Activated CD4-positive, alpha-beta T cell treated with anti-CD3 and anti-CD28 coated beads, Interleukin-2, amount 50 U/mL, for 1 hour (primary cell): ENCODE measurements at regions not wholly inside any gene's neighbourhood (a gene's known extent, or its start where the extent isn't known, plus 50 kb on each side); places are given as distances from the start of the nearest gene placed in this dataset.

ENCODE experiments used
- DNase-seq: peaks from one replicate; pipeline ENCODE4 v3.0.0-alpha.2; 2020

DNA sequence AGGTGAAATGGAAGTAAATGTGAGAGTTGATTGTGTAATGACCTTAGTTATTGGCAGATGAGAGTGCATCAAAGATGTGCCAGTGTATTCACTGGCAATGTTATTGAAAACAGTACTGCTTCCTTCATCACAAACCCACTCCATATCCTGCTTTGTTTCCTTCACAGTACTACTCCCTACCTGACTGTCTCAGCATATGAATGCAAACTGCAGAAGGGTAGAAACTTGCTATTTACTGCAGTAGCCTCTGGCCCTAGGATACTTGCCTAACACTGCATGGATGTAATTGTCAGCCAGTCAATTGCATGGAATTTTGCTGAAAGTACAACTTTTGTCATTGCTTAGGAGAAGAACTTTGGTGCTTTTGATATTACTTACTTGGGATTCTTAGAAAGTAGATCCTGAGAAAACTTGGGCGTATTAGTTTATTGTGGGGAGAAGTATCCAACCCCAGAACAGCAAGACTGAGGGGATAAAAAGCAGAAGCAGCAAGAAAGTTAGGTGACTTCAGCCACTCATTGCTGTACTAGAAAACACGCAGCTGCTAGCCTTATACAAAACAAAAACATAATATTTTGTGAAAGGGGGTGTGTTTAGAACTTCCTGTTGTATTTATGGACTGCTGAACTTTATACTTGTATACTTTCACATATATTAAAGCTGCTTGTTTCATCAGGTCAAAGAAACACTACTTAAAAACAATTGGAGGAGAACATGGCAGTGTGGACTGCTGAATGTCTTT, 219.0 kb downstream of the CCNG2 start:
- DNase-seq: no peak

DNA sequence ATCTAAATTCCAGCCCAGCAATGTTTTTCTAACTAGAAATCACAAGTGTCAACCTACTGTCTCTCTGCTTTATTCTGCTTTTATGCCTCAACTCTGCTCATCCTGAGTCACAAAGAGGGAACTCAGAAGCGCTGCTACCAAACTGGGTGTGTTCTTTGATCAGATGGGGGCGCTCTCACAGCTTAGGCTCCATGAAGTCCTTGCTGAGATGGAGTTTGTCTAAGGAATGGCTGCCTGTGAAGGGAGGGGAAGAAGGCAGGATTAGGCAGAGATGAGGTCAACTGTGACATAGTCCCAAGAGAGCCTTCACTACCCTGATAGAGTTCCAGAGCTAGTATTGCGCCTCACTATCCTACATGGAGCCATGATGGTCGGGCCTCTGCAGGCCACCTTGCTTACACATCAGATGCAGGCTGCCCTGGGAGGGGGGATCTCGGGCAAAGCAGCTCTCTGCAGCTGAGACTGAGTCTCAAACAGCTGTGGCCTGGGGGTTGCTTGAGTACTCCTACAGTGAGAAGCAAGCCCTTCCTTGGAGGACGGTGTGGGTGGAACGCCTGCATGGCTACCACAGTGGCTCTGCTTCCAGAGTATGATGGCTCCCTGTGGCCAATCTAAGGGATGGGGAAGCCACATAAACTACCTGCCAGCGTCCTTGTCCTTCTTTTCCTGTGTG, 219.9 kb downstream of the CCNG2 start:
- no peak for DNase-seq

DNA sequence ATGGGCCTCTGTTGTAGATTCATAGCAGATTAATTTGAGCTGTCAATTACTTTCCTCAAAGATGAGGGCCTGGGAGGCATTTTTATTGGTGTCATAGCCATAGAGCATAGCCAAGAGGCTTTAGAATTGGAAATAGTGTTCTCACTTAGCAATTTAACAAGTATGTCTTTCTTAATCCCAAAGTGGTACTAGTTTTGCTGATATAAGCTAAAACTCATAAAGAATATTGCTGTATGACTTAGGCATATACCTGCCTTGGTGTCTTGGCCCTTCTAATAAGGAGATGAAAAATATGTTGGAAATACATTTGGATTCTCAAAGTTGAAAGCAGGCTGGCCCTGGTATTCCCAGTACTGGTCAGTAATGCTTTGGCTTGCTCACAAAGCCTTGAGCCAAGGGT, 221.5 kb upstream of the CXCL13 start:
- DNase-seq: no peak

DNA sequence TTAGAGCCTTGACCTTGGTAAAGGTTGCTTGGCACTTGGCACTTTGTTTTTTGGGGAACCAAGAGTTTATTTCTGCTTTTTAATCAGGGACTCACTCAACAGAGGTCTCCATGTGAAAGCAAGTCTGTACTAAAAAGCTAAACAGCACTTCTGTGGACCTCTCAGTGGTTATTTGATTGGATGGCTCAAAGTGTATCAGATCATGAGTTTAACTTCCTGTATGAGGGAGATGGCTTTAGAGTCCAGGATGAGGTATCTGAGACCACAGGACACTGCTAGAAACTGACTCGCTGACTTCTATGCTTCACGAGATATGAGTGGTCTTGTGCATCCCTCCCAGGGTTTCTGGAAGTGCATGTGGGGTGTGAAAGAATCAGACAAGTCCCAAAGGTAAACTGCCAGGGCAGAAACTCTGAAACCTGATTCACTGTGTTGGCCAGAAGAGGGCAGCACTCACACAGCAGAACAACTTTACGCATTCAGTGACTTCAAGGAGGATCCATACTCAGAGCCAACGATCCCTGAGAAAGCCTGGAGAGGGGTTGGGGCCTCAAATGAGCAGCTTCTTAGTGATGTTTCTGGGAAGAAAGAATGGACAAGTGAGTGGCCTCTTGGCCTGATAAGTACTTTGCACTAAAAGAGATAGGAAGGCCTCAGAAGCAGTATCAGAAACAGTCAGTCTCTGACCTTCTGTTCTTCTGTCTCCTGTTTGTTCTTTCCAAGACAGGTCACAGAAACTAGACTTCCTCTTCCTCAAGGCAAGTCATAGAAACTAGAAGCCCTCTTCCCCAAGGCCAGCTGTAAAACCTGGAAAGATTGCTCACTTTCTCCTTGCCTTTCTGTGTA, 220.3 kb upstream of the CXCL13 start:
- peak; percentile 40 for DNase-seq

DNA sequence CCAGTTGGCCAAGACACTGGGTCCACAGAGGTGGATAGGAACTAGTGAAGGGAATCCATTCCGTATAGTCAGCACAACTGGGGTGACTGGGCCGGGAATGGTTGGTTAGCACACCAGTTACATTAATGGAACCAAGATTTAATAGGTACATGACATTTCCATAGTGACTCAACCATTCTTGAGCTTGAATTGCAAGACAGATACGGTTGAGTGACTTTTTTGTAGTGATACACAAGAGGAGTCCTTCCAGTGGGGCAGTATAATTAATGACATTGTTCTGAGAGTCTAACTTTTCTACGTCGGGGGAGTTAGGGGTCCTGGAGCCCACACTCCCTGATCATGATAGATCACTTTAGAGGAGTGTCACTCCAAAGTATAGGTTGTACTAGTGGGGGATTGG, 211.6 kb upstream of the CXCL13 start:
- DNase-seq: no peak

DNA sequence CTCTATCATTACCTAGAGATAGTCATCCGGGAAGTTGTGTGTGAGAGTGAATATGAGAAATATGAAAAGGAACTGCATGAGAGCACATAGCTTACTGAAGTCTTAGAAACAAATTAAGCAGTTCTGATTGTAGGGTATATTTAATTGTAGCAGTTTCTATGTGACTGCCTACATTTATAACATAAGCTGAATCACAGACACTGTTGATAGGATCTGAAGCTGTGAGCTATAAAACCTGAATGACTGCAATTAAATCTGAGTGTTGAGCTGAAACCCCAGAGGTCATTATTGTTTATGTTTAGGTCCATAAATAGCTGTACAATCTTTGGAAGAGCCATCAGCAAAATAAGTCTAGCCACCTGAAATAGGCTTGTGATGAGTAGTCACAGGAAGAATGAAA, 210.1 kb upstream of the CXCL13 start:
- no peak for DNase-seq

DNA sequence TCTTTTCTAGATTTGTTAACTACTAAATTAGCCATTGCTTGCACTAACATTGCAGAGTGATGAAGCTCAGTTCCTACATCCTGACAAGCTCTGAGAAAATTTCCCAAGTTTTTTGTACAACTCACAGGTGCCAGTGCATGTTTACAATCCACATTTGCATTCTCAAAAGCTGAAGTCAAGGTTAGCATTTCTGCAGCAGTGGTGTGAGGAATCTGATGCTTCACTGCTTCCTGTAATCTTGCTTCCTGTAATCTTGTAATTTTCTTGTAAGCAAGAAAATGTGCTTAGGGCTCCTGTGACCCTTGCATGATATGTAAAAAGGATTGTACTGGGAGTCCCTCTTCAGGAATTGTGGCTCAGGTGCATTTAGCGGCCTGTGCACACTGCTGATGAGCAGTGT, 207.4 kb upstream of the CXCL13 start:
- no peak for DNase-seq

DNA sequence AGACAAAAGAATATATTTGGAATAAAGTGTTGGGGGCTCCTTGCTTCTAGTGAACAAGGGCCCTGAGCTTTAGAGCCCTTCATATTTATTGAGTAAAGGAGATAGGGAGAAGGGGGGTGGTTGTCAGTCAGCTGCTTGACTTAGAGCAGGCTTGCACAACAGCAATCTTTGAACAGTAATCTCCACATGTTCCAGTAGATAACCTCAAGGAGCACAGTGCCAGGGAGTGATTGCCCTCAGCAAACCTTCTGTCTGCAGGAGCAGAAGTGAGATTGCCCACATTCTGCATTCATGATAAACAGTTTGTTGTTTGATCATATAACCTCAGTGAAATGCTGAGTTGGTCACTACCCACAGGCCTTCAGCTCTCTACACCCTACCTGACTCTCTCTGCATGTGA, 205.8 kb upstream of the CXCL13 start:
- DNase-seq: no peak

DNA sequence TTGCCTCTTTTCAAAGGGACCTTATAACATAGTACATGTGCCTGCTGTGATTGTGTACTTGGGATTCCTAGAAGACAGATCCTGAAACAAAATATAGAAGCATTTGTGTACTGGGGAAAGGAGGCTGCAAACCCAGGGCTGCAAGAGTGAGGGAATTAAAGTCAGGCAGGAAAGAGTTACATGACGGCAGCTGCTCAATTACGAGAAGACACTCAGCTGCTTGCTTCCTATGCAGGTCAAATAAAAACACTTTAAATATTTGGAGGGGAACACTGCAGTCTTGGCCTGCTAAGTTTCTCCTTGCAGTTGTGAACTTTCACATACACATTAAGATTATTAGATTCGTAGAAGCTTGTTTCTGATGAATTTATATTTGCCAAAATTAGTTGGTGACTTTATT, 191.9 kb upstream of the CXCL13 start:
- DNase-seq: no peak

DNA sequence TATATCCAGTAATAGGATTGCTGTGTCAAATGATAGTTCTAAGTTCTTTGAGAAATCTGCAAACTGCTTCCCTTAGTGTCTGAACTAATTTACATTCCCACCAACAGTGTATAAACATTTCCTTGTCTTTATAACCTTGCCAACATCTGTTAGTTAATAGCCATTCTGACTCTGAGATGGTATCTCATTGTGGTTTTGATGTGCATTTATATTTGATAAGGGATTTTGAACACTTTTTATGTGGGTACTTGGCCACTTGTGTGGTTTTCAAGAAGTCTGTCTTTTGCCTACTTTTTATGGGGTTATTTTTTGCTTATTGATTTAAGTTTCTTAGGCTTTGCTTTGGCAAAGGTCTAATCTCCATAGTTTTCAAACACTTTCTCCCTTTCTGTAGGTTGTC, 189.9 kb upstream of the CXCL13 start:
- DNase-seq: no peak

DNA sequence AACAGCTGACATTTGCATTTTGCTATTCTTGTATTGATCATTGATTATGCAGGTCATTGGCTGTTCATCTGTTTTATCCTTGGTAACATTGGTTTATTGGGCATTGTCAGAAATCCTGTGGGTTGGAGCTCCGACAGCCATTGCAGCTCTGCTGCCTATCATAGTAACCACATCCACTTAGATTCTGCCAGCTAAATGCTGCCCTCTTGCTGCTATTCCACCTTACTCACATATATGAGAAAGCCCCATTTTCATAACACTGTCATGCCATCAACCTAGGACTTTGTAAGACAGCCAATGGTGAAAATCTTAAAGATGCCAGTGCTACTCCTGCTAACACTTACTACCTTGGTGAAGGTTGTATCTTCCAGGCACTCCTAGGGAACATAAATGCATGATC, 187.3 kb upstream of the CXCL13 start:
- DNase-seq: no peak

DNA sequence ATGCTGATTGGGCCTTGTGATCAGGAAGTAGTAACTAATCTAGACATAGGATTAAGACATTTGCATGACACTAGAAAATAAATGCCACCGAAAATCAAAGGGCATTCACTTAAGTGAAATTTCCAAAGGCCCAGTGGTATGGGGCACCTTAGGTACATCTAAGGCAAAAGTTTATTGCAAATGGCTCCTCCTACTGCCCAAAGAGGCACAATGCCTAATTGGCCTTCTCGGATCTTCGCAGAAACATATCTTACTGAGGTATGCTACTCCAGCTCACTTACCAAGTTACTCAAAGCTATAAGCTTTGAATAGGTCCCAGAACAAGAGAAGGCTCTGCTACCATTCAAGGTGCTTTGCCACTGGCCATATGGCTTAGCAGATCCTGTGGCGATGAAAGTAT, 174.8 kb upstream of the CXCL13 start:
- DNase-seq: no peak

DNA sequence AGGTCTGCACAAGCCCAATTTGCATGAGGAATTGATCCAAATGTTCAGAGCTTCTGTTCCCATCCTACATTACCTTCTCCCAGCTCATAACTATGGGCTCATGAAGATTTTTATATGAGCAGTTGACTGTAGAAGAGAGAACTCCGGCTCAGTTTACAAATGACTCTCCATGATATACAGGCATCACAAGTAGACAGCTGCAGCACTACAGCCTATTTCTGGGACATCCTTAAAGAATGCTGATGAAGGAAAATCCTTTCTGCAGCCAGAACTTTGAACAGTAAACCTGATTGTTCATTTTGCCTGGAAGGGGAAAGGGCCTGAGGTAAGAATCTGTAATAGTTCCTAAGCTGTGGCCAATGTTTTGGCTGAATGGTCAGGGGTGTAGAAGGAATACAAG, 174.1 kb upstream of the CXCL13 start:
- no peak for DNase-seq

DNA sequence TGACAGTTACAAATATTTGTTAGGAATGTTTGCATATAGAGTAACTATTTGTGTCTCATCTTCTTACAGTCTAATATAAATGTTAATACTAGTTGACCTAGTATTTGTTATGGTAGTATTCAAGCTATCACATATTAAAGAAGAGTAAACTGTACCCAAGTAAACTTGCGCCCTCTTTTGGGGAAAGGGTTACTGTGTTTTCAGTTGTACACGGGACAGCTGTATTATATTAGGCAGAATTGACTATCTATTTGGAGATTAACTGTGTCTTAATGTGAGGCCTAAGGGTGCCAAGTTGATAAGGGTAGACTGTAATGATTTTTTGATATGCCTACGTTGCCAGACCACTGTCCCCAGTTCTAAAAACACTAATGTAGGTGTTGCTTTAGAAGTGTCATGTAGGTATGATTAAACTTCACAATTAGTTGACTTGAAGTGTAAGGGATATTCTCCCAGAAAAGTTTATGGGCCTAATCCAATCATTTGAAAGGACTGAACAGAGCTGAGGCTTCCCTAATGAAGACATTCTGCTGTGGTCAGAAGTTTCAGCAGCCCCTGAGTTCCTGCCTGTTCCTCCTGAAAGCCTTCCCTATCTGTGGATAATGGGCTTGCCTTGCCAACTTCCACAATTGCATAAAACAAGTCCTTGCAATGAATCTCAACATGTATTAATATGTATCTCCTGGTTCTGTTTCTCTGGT, 172.8 kb upstream of the CXCL13 start:
- DNase-seq: no peak

DNA sequence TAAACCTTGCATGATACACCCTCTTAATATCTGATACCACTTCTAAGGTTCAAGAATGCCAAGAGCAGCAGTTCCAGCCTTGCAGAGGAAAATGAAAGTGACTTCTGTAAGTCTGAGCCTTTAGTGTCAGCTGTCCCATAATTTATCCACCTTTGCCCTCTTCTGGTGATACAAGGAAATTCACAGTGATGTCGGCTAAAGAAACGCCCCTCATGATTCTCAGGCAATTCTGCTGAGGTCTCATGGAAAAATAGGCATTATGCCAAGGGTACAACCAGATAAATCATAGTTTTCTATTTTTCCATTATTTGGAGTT, 172.2 kb upstream of the CXCL13 start:
- no peak for DNase-seq

DNA sequence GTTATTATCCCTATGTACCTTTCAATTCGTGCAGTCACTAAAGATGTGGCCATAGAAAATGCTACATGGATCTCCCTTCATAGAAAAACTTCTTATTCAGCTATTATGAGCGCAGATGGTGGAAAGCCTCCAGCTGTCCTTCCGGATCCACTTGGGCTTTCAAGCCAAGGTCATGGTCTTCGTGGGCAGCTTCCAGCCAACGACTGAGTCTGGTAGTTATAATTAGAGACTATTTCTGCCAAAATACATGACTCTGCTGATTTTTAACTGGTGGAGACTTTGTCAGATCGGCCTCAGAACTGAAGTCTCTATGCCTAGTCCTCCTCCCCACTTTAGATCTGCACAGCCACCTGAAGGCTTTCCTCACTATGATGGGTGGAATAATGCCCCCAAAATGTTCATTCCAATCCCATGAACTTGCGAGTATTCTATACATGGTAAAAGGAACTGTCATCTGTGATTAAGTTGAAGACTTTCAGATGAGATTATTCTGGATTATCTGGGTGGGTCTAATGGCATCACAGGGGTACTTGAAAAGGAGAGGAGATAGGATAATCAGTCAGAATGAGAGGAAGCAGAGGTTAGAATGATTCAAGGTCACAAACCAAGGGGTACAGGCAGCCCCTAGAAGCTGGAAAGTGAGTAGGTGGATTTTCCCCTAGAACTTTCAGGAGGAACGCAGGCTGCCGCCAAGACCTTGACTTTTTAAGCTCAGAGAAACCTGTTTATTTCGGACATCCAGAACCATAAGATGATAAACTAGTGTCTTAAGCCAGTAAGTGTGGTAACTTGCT, 171.1 kb upstream of the CXCL13 start:
- DNase-seq: no peak

DNA sequence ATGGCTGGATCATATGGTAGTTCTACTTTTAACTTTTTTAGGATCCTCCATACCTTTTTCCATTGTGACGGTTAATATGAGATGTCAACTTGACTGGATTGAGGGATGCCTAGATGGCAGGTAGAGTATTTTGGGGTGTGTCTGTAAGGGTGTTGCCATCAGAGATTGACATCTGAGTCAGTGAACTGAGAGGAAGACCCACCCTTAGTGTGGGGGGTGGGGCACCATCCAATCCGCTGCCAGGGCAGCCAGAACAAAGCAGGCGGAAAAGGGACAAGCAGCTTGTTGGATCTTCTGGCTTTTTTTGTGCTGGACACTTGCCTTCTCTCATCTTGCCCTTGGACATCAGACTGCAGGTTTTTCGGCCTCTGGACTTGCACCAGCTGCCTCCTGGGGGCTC, 168.5 kb upstream of the CXCL13 start:
- DNase-seq: no peak

DNA sequence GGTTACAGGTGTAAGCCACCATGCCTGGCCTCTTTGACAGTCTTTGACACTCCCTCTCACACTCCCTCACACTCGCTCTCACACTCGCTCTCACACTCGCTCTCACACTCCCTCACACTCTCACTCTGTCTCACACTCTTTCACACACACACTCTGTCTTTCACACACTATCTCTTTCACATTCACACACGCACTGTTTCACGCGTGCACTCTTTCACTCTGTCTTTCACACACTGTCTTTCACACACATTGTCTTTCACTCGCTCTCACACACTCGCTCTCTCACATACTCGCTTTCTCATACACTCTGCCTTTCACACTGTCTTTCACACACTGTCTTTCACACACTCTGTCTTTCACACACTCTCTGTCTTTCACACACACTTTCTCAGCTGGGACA, 167.1 kb upstream of the CXCL13 start:
- no peak for DNase-seq

DNA sequence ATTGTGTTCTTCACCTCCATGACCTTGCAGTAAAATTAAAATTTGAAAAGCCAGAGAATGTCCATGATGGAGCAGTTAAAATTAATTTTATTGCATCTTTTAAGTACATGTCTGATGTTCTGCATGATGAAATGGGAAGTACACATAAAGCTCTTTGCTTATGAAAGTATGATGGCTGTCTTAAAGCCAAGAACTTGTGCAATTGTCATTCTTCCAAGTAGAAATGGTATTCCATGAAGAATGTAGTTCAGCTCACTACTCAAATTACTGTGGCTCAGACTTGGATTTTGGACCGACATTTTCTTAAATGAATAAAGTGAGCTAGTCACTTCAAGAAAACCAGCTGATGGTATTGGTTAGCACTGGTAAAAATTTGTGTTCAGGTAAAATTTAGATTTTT, 161.7 kb upstream of the CXCL13 start:
- DNase-seq: no peak

DNA sequence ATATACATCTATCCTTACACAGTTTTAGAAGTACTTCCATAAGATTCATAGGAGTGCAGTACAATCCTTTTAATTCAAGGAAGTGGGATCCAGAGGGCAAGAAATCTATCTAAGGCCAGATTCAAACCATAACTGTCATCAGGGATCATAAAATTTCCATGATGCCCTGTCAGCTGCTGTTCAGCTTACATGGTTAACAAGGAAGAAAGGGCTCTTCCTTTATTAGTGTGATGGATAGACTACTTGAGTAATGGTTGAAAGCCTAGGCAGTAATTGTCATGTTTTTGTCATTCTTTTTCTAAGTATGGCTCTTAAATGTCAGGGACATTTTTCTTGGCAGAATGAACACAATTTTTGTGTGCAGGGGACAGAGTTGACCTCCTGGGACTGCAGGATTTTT, 159.8 kb upstream of the CXCL13 start:
- no peak for DNase-seq

DNA sequence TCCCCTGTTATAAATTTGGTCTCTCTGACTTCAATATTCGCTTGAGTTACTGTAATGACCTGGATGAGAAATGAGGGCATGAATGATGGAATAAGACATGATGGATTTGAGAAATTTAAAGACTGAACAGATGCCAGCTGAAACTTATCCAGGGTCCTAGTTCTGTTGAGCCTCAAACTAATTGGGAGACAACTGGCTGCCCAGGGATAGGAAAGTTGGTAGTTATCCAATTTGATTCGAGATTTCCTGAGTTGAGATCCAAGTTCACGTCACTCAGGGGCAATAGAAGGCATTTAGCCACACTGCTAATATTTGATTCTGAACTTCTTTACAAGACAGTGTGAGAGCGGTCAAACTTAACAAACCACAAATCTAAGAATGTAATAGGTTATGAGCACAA, 159.0 kb upstream of the CXCL13 start:
- DNase-seq: no peak

DNA sequence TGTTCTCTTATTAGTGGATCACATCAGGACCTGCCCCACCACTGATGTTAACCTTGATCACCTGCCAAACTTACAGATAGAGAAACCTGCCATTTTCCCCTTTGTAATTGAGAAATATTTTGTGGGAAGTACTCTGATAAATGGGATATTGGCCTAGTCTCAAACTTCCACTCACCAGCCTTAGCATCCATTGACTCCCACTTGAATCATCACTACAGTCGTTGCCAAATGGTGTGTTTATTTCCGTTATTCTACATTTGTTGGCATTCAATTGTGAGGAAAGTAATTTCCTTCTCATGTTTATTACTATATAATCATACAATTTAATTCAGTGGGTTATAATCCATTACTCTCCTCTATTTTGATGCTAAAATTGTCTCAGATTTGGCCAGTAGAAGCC, 156.4 kb upstream of the CXCL13 start:
- no peak for DNase-seq

DNA sequence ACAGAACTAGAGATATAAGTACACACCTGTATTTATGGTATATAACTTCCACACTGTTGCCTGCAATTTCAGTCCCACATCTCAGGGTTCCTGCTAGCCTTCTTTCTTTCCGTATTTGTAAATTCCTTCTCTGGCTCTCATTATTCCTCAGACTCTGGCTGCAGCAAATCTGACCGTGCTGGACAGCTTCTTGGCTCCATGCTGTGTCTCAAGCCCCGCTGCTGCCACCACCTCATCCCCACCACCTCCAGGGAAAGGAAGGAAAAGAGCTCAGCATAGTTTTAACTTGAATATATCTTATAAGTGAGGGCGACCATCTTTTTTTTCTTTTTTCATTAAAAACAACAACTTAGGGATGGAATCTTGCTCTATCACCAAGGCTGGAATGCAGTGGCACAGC, 155.6 kb upstream of the CXCL13 start:
- DNase-seq: no peak
